CD4-positive, alpha-beta T cell (primary cell): ENCODE measurements at regions not wholly inside any gene's neighbourhood (a gene's known extent, or its start where the extent isn't known, plus 50 kb on each side); places are given as distances from the start of the nearest gene placed in this dataset.

Experiments
- ATAC-seq: fragments of 200-7000 bp; cut with Tn5 transposase; one replicate; pipeline ENCODE4 v1.10.0; 2022; ENCODE audit warnings: mild to moderate bottlenecking; ENCODE audit not compliant: poor library complexity
- CTCF ChIA-PET: fragments of 350-600 bp; sonication (Branson Sonifier 250); formaldehyde crosslinking; loops from one replicate; lab custom pipeline; 2021; ENCODE audit warnings: antibody characterized with exemption, inconsistent platforms; lab: Charles Lee
- POLR2A ChIA-PET: fragments of 350-600 bp; sonication (Branson Sonifier 250); formaldehyde crosslinking; loops from one replicate; lab custom pipeline; 2021; ENCODE audit warnings: antibody characterized with exemption, inconsistent platforms; lab: Charles Lee
- DNase-seq, 14 experiments: peaks; one replicate each; pipeline ENCODE4 v3.0.0-alpha.2; 2013 to 2020; ENCODE audit warnings: mixed read lengths in 2 of 14
- H3K27ac ChIP-seq, 2 donors: one replicate each; pipeline versions ENCODE4 v1.5.1 to v1.7.0; 2013; ENCODE audit warnings: low read length in 2 of 2, low read depth in 1 of 2, mild to moderate bottlenecking in 1 of 2
- H3K27me3 ChIP-seq, 2 experiments: 1 replicate in 1 of 2; 2 replicates in 1 of 2; pipeline versions ENCODE4 v1.6.1 to v1.7.0; 2013; ENCODE audit warnings: low read length in 2 of 2, control low read depth in 1 of 2, mild to moderate bottlenecking in 1 of 2, moderate library complexity in 1 of 2; ENCODE audit not compliant: insufficient read depth in 2 of 2, control insufficient read depth in 1 of 2
- H3K36me3 ChIP-seq: one replicate; pipeline ENCODE4 v1.6.1; 2013; ENCODE audit warnings: low read length, control low read depth; ENCODE audit not compliant: insufficient read depth
- H3K4me1 ChIP-seq: one replicate; pipeline ENCODE4 v1.6.1; 2013; ENCODE audit warnings: low read length, control low read depth; ENCODE audit not compliant: insufficient read depth
- H3K4me3 ChIP-seq: one replicate; pipeline ENCODE4 v1.5.1; 2013; ENCODE audit warnings: mild to moderate bottlenecking, low read length, moderate library complexity
- H3K9me3 ChIP-seq, 2 experiments: 1 replicate in 1 of 2; 2 replicates in 1 of 2; pipeline versions ENCODE4 v1.6.1 to v1.7.0; 2013; ENCODE audit warnings: low read length in 2 of 2, mild to moderate bottlenecking in 2 of 2, control low read depth in 1 of 2, moderate library complexity in 1 of 2; ENCODE audit not compliant: control insufficient read depth in 1 of 2, insufficient read depth in 1 of 2
- H3K27ac Mint-ChIP-seq: one replicate; pipeline ENCODE4 v1.8.0; 2020; ENCODE audit warnings: mixed read lengths
- H3K27me3 Mint-ChIP-seq: one replicate; pipeline ENCODE4 v1.8.0; 2021; ENCODE audit warnings: mixed read lengths
- H3K36me3 Mint-ChIP-seq: one replicate; pipeline ENCODE4 v1.8.0; 2021; ENCODE audit warnings: low read depth, mixed read lengths
- H3K4me1 Mint-ChIP-seq: one replicate; pipeline ENCODE4 v1.8.0; 2021; ENCODE audit warnings: low read depth, mixed read lengths
- H3K4me3 Mint-ChIP-seq: one replicate; pipeline ENCODE4 v1.8.0; 2020; ENCODE audit warnings: mild to moderate bottlenecking, mixed read lengths
- H3K9me3 Mint-ChIP-seq: one replicate; pipeline ENCODE4 v1.8.0; 2020; ENCODE audit warnings: mixed read lengths
- intact Hi-C, 2 experiments: fragments of 100-400 bp; cut with DNase I in 1 of 2; cut with micrococcal nuclease in 1 of 2; formaldehyde crosslinking; loops; one replicate each; pipeline versions ENCODE4 v1.15.1 to v1.9.0; 2023 to 2025; cut with DNase I, micrococcal nuclease
- TF ChIP-seq, protein P1 (sequence below): fragments of 200-600 bp; IDR thresholded peaks from one replicate; pipeline ENCODE4 v1.8.0; 2022; ENCODE audit warnings: antibody characterized with exemption, mild to moderate bottlenecking

DNA sequence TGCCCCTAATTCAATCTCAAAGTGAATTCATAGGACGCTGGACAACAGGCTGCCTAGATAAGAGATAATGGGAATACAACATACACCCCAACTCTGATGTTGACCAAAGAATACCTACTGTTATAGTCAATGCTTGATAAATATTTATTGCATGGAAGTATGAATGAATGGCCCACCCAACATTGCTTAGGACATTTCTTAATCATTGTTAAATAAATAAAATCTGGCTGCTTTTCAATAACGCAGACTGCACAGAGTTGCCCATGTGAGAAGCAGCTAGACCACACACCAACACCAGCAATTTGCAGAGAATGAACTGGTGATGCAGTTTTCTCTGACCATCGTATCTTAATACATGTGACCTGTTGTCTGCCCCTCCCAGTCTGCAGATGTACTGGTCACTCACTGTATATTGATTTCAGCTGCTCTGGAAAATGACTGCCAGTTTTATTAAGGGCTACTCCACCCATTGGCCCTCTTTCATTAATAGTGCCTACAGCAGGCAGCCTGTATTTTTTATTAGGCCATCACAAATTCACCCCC is 236.2 kb upstream of the WWC1 start:
- Mint-ChIP-seq H3K27me3 (no peaks in the 10 kb centered on the region), H3K27ac (no peak overlapping the region), H3K9me3 (no peaks in the 10 kb centered on the region), H3K4me3 (no peak overlapping the region), H3K4me1 (no peaks in the 10 kb centered on the region), H3K36me3 (no peaks in the 10 kb centered on the region)
- POLR2A ChIA-PET: no interaction called here
- Histone ChIP-seq H3K36me3 (no peaks in the 10 kb centered on the region), H3K4me3 (no peak overlapping the region), H3K27me3 (no peaks in the 10 kb centered on the region), H3K27ac (no peak overlapping the region), H3K9me3 (peaks cover 0 to 4% of the 10 kb centered on the region in 2 experiments), H3K4me1 (no peaks in the 10 kb centered on the region)
- DNase-seq (no peak), ATAC-seq (no peak)
- intact Hi-C loops: no loop called here
- CTCF ChIA-PET: no interaction called here
- TF ChIP-seq, protein P1, sequence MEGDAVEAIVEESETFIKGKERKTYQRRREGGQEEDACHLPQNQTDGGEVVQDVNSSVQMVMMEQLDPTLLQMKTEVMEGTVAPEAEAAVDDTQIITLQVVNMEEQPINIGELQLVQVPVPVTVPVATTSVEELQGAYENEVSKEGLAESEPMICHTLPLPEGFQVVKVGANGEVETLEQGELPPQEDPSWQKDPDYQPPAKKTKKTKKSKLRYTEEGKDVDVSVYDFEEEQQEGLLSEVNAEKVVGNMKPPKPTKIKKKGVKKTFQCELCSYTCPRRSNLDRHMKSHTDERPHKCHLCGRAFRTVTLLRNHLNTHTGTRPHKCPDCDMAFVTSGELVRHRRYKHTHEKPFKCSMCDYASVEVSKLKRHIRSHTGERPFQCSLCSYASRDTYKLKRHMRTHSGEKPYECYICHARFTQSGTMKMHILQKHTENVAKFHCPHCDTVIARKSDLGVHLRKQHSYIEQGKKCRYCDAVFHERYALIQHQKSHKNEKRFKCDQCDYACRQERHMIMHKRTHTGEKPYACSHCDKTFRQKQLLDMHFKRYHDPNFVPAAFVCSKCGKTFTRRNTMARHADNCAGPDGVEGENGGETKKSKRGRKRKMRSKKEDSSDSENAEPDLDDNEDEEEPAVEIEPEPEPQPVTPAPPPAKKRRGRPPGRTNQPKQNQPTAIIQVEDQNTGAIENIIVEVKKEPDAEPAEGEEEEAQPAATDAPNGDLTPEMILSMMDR: no peak

GRCh38 chr5:168055961-168056360 is 235.5 kb upstream of the WWC1 start:
- Mint-ChIP-seq H3K4me1 (no peaks in the 10 kb centered on the region), H3K27ac (no peak overlapping the region), H3K4me3 (no peak overlapping the region), H3K36me3 (no peaks in the 10 kb centered on the region), H3K27me3 (no peaks in the 10 kb centered on the region), H3K9me3 (no peaks in the 10 kb centered on the region)
- Histone ChIP-seq H3K27me3 (no peaks in the 10 kb centered on the region), H3K36me3 (no peaks in the 10 kb centered on the region), H3K9me3 (peaks cover 0 to 4% of the 10 kb centered on the region in 2 experiments), H3K4me1 (no peaks in the 10 kb centered on the region), H3K27ac (no peak overlapping the region), H3K4me3 (no peak overlapping the region)
- CTCF ChIA-PET: no interaction called here
- TF ChIP-seq, protein P1: no peak
- DNase-seq (no peak), ATAC-seq (no peak)
- intact Hi-C loops: no loop called here
- POLR2A ChIA-PET: no interaction called here

- Mint-ChIP-seq H3K27ac (no peak overlapping the region), H3K36me3 (no peaks in the 10 kb centered on the region), H3K27me3 (no peaks in the 10 kb centered on the region), H3K4me1 (no peaks in the 10 kb centered on the region), H3K9me3 (no peaks in the 10 kb centered on the region), H3K4me3 (no peak overlapping the region)
- no peaks in the 10 kb centered on the region for H3K36me3 ChIP-seq
- ChIA-PET POLR2A (no interaction called here), CTCF (no interaction called here)
- no peak overlapping the region for H3K4me3 ChIP-seq
- H3K9me3 ChIP-seq: peaks cover 0 to 4% of the 10 kb centered on the region in 2 experiments
- no peaks in the 10 kb centered on the region for H3K27me3 ChIP-seq
- no peak for DNase-seq
- intact Hi-C loops: no loop called here
- TF ChIP-seq, protein P1: no peak
- ATAC-seq: no peak
- no peaks in the 10 kb centered on the region for H3K4me1 ChIP-seq
- H3K27ac ChIP-seq: no peak overlapping the region
These were observed 234.8 kb upstream of the WWC1 start for GRCh38 chr5:168056499-168057182.
